ENCODE measurements at regions not wholly inside any gene's neighbourhood (a gene's known extent, or its start where the extent isn't known, plus 50 kb on each side); places are given as distances from the start of the nearest gene placed in this dataset.
"Not testable (repeated sequence)": the region's sequence is repeated elsewhere in the genome, so short reads cannot be mapped to it uniquely, and the experiment has no call there.

DNA sequence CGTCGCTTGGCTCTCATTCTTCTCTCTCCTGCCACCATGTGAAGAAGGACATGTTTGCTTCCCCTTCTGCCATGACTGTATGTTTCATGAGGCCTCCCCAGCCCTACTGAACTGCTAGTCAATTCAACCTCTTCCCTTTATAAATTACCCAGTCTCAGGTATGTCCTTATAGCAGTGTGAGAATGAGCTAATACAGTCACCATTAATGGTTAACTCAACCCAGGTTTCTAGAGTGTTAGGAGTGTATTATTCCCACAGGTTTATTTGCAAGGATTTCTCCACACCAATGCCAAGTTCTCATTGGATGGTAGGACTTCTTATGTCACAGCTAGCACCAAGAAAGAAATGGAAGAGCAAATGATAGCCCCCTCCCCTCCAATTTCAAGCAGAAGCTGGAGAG, 71.9 kb downstream of the DYNAP start:
- DNase-seq = no peak

- not testable (repeated sequence) for DNase-seq
Observed at GRCh38 chr18:54669701-54670100, 78.7 kb downstream of the DYNAP start.

GRCh38 chr18:54671291-54671881, 80.3 kb downstream of the DYNAP start:
- no peak for DNase-seq

DNA sequence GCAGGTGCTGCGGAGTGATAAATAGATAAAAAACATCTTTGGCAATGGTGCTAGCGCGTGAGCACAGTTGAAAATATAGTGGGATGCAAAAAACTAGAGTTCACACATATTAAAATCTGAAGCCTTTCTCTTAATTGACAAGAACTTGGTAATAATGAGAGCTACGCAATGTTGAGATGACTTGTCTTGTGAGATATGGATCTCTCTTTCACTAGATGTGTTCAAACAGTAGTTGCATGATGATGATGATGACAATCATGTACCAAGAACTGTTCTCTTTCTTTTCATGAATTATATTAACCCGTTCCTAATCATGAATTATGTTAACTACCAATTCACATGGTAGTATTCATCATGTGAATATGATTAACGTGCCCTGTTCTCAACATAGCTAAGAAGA, 81.1 kb downstream of the DYNAP start:
- DNase-seq = no peak

DNA sequence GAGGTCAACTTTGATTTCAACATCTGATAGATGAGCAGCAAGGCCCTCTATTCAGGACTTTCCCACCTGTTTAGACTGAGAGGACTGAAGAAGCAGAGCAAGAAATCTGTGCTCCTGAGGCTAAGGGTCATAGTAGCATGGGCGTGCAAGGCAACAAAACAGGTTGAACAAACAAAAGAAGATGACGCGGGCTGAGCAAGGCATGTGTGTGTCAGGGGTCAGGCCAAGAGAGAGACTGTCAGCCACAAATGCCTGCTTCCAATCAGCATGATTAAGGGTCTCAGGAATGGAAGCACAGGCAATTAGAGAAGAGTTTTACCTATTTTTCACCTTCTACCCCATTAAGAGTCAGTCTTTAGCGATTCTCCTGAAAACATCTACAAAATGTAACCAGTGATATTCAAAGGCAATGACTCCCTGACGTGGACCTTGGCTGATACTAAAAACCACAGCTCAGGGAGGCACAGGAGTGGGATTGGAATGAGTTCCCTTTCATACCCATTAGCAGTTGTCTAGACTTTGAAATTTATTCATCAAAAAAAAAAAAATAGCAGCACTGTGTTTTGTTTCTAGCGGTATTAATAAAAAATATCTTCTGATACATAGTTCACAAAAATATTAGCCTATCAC, 81.9 kb downstream of the DYNAP start:
- no peak for DNase-seq

- no peak for DNase-seq
Observed at GRCh38 chr18:54673936-54674335, 82.9 kb downstream of the DYNAP start.

GRCh38 chr18:54675076-54675475, 84.0 kb downstream of the DYNAP start:
- DNase-seq = no peak

- no peak for DNase-seq
Observed at GRCh38 chr18:54679318-54680149, 88.5 kb downstream of the DYNAP start.

DNA sequence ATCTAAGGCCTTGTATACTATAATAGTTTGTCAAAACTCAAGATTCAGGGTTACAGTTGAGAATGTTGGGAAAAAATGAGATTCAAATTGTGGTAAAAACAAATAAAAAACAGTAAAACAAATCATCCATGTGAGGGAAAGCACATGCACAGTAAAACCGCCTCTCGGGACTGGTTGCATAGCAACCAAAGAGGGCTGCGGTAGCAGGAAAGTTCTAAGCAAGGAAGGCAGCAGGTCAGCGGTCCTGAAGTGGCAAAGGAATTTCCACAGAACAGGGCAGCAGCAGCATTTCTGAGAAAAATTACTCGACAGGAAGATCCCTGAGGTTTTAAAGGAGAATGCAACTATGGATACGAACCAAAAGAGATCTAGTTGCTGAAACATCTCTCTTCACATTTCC, 93.7 kb downstream of the DYNAP start:
- DNase-seq = no peak

DNA sequence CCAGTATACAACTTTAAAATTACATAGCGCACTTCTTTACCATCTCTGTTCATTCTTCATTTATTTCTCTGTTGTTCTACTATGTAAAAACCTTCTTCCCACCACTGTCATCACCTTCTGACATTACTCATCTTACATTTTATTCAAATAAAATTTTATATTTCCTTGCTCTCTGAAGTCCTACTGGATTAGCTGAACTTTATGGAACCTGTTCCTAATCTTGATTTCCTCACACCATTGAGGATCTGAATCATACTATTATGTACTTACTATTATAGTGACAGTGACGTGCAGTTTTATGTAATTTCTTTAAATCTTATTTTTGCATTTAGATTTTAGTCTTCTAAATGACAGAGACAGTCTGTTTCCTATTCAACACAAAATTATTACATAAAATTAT, 98.3 kb downstream of the DYNAP start:
- DNase-seq = no peak

DNA sequence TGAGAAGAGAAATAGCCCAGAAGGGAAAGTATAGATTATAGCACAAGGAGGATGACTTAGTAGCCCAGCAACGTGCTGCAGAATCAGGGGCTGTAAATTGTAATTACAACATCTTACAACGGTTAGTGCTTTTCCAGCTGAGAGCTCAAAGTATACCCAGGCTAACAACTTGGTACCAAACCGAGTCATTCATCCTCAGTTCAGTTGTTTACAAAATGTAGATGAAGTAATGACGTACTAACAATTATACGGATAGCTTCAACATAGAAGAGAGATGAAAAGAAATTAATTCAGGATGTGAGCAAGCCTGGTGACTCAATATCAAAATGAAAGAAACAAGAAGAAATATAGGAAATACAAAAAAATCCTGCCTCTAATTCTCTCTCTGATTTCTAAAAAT, 99.2 kb downstream of the DYNAP start:
- no peak for DNase-seq

GRCh38 chr18:54692463-54692862, 101.4 kb downstream of the DYNAP start:
- no peak for DNase-seq

GRCh38 chr18:54696616-54697293, 105.7 kb downstream of the DYNAP start:
- no peak for DNase-seq

DNA sequence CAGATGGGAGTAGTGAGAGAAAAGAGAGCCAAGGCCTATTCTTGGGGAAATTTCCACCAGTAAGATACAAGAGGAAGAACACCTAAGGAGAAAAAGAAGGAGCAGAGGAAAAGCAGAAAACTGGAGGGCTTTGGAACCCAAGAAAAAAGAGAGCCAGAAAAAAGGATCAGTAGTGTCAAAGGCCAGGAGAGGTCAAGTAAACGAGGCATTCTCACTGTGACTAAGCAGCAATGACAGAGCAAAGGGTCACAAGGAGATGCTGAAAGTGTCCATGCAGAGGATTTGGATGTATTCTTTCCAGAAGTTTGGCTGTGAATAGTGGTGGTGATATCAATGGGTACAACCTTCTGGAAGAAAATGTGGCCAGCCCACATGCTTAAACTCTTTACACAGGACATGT, 109.5 kb downstream of the DYNAP start:
- DNase-seq = no peak

DNA sequence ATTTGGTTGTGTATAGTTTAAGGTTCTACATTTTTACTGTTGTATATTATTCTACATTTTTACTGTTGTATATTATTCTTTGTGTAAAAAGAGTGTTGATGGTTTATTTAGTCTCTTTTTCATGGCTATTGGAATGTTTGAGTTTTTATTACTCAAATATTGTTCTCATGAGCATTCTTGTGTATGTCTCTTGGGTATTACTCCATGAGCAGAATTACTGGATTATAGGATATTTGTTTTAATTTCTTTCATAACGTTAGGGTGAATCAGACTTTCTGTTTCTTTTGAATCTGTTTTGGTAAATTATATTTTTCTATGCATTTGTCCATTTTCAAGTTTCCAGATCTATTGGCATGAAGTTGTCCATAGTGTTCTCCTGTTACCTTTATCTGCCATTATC, 111.6 kb downstream of the DYNAP start:
- no peak for DNase-seq

DNA sequence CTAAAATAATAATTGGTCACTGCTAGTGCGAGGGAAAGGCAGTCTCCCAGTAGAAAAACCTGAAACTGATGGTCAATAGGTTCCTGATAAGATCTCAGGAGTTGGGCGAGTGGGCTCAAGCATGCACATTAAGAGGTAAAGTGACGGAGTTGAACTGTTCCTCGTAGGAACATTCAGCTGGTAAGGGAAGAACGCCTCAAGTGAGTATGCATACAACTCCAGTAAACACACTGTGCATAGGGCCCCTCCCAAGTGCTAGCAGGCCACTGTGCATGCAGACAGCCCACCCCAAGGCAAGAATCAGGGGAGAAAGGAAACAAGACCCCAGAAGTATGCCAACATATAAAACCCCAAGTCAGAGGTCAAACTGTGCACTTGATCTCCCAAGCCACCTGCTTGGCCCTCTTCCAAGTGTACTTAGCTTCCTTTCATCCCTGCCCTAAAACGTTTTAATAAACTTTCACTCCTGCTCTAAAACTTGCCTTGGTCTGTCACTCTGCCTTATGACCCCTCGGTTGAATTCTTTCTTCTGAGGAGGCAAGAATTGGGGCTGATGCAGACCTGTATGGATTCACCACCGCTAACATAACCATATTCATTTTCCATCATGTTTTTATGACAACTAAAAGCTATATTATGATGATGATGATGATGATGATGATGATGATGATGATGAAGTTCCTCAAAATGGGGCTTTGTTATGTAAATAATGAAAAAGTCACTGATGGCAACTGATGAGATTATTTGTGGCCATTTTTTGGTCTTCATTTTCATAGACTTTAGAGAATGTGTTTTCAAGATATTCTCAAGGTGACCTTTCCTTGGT, 118.0 kb upstream of the RAB27B start:
- no peak for DNase-seq

DNA sequence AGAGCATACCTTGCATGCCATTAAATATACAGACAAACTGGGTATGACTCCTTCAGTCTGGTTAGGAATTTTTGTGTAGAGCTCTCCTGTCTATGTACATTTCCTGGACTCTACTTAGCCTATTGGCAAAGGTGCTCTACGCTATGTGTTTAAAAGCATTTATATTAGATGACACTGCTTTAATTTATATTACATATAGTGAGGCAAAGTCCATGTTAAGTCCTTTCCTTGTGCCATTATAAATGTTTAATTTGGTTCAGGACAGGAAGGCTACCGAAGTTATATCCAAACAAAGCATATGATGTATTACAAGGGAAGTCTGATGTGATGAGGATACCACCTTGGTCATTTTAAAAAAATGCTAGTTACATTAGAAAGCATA, 117.4 kb upstream of the RAB27B start:
- DNase-seq = no peak

GRCh38 chr18:54712306-54712705, 116.0 kb upstream of the RAB27B start:
- DNase-seq = no peak

GRCh38 chr18:54712758-54713157, 115.5 kb upstream of the RAB27B start:
- no peak for DNase-seq

DNA sequence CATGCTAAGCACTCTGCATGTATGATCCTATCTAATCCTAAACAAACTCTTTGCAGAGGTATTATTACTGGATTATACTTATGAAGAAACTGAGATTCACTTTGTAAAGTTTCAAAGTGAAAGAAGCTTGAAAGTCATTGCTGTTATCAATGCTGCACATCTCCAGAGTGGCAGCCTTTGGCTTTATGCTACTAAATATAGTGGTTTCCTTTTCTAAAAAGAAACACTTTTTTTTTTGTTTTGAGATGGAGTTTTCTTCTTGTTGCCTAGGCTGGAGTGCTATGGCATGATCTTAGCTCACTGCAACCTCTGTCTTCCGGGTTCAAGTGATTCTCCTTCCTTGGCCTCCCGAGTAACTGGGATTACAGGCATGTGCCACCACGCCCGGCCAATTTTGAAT, 114.9 kb upstream of the RAB27B start:
- no peak for DNase-seq

DNA sequence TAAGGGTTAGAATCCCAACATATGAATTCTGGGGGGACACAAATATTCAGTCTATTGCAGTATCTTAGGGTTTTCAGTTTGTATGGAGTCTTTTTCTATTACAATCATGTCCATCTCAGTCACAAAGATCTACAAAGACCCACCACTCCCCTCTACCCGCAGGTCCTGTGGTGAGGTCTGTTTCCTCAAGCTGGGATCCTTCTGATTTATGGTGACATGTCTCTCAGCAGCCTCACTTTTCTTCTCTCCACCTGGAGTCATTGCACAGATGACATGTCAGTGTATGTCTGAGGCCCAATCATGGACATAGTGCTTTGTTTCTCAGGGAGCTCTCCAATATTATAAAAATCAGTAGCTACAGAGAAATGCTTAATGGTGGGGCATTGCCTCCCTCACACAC, 113.4 kb upstream of the RAB27B start:
- no peak for DNase-seq

DNA sequence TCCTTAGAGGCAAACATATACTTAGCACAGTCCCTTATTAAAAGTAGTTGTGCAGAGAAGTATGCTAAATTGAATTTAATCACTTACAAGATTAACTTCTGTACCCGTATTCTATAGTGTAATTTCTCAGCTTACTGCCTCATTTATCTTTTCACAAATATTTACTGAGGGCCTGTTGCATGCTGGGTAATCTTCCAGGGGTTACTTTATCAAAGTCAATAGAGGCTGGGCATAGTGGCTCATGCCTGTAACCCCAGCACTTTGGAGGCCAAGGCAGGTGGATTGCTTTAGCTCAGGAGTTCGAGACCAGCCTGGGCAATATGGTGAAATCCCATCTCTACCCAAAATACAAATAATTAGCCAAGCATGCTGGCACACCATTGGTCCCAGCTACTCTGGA, 111.7 kb upstream of the RAB27B start:
- no peak for DNase-seq

All from stimulated activated CD4-positive, alpha-beta T cell treated with anti-CD3 and anti-CD28 coated beads, Interleukin-12 subunit alpha, Interleukin-12 subunit beta, amount 100 ng/mL, for 4 hours (primary cell).